ENCODE measurements at regions not wholly inside any gene's neighbourhood (a gene's known extent, or its start where the extent isn't known, plus 50 kb on each side); places are given as distances from the start of the nearest gene placed in this dataset.
"Not testable (repeated sequence)": the region's sequence is repeated elsewhere in the genome, so short reads cannot be mapped to it uniquely, and the experiment has no call there.

DNA sequence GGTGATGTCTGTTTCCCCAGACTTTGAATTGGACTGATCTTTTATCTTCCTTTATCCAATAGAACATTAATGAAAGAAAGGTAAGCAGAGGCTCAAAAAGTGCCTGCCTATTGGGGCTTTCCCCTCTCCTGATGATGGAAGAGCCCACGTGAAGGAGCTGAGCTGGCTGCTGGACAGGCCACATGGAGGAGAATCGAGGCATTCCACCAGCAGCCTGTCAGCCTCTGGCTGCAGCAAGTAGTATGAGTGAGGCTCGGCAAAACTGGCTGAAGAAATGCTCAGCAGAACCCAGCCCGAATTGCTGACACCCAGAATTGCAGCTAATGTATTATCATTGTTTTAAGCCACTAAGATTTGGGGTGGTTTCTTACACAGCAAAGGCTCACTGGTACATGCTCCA, 66.5 kb upstream of the STC2 start:
- Mint-ChIP-seq H3K4me3 (no peak overlapping the region), H3K27me3 (ENCODE audit: low read depth) (peaks cover 5% of the 10 kb centered on the region), H3K9me3 (peaks cover 23% of the 10 kb centered on the region), H3K4me1 (0 out of 2 replicates have a peak, but pooled peaks cover 3% of the 10 kb centered on the region), H3K36me3 (no peaks in the 10 kb centered on the region), H3K27ac (no peak overlapping the region)
- CTCF ChIA-PET: interaction anchor here (3.0 to 3.9 kb wide), 2 partner anchors 178 to 187 kb away, joined by 17 to 50 read pairs; no protein-coding TSS in a partner anchor
- DNase-seq (ENCODE audit: low spot score) (no peak), ATAC-seq (no peak)
- POLR2A ChIA-PET: no interaction called here
- TF ChIP-seq ZNF232 (CRISPR knock-in tag; IDR thresholded peaks at IDR 0.05) (no peak), ZBTB43 (CRISPR knock-in tag; IDR thresholded peaks at IDR 0.05) (no peak), TEAD4 (CRISPR knock-in tag; IDR thresholded peaks at IDR 0.05) (no peak)

GRCh38 chr5:173392172-173392571, 64.0 kb upstream of the STC2 start:
- peaks cover 28% of the 10 kb centered on the region for H3K9me3 Mint-ChIP-seq
- no peak for ATAC-seq

DNA sequence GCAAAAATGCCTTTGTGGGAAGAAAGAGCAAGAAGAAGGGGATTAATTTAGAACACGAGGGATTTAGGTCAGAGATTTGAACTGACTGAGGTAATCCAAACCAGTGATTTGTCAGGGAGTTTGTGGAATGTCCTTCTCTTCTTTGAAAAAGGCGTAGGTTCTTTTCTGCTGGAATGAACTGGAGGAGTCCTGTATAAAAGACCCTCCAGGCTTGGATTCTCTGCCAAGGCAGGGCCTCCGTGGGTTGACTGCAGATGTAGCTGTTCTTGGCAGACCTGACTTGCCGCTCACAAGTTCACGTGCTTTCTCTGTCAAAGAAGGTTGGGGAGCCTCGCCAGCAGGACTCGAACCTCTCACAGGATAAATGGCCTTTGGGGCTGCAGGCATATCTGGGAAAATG, 62.8 kb upstream of the STC2 start:
- ChIA-PET CTCF (no interaction called here), POLR2A (no interaction called here)
- H3K9me3 Mint-ChIP-seq: peaks cover 28% of the 10 kb centered on the region
- ATAC-seq (no peak), DNase-seq (ENCODE audit: low spot score) (no peak)
- no peaks in the 10 kb centered on the region for H3K36me3 Mint-ChIP-seq
- H3K27ac Mint-ChIP-seq: no peak overlapping the region
- TF ChIP-seq HMGA2 (CRISPR knock-in tag; IDR thresholded peaks at IDR 0.05): no peak
- no peak for TF ChIP-seq ZMAT4 (CRISPR knock-in tag; IDR thresholded peaks at IDR 0.05)
- no peak for TF ChIP-seq ATF1 (CRISPR knock-in tag; IDR thresholded peaks at IDR 0.05)
- peaks cover 5% of the 10 kb centered on the region for H3K27me3 Mint-ChIP-seq (ENCODE audit: low read depth)
- H3K4me1 Mint-ChIP-seq: 0 out of 2 replicates have a peak, but pooled peaks cover 3% of the 10 kb centered on the region
- no peak overlapping the region for H3K4me3 Mint-ChIP-seq

More at GRCh38 chr5:173392172-173392571, 64.0 kb upstream of the STC2 start:
- no peak for DNase-seq (ENCODE audit: low spot score)
- POLR2A ChIA-PET: interaction anchor here (0.6 kb wide), 1 partner anchor 293 kb away, joined by 3 read pairs; no protein-coding TSS in a partner anchor
- TF ChIP-seq ZNF317 (CRISPR knock-in tag; IDR thresholded peaks at IDR 0.05; ENCODE audit: borderline replicate concordance, low read depth): no peak
- Mint-ChIP-seq H3K4me3 (no peak overlapping the region), H3K27ac (no peak overlapping the region), H3K36me3 (no peaks in the 10 kb centered on the region), H3K27me3 (ENCODE audit: low read depth) (peaks cover 5% of the 10 kb centered on the region), H3K4me1 (0 out of 2 replicates have a peak, but pooled peaks cover 3% of the 10 kb centered on the region)
- CTCF ChIA-PET: no interaction called here

DNA sequence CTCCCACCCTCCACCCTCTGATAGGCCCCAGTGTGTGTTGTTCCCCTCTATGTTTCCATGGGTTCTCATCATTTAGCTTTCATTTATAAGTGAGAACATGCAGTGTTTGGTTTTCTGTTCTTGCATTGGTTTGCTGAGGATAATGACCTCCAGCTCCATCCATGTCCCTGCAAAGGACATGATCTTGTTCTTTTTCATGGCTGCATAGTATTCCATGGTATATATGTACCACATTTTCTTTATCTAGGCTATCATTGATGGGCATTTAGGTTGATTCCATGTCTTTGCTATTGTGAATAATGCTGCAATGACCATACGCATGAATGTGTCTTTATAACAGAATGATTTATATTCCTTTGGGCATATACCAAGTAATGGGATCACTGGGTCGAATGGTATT, 59.1 kb upstream of the STC2 start:
- H3K27ac Mint-ChIP-seq; H3K4me1 Mint-ChIP-seq; POLR2A ChIA-PET; ATAC-seq; H3K36me3 Mint-ChIP-seq; CTCF ChIA-PET; H3K4me3 Mint-ChIP-seq; H3K27me3 Mint-ChIP-seq (ENCODE audit: low read depth); DNase-seq (ENCODE audit: low spot score): not testable (repeated sequence)
- TF ChIP-seq GTF2I (CRISPR knock-in tag; conservative IDR thresholded peaks at IDR 0.05): 0 out of 2 replicates have a peak, but pooled peaks have one; percentile 25
- peaks cover 12% of the 10 kb centered on the region for H3K9me3 Mint-ChIP-seq

GRCh38 chr5:173385832-173386360, 57.7 kb upstream of the STC2 start:
- DNase-seq (ENCODE audit: low spot score): no peak
- Mint-ChIP-seq H3K4me1 (no peaks in the 10 kb centered on the region), H3K27me3 (ENCODE audit: low read depth) (peaks cover 9% of the 10 kb centered on the region), H3K36me3 (no peaks in the 10 kb centered on the region), H3K9me3 (peaks cover 5% of the 10 kb centered on the region; the same call in 1 of the 2 replicates), H3K27ac (no peak overlapping the region), H3K4me3 (no peak overlapping the region)
- no peak for ATAC-seq
- ChIA-PET CTCF (no interaction called here), POLR2A (no interaction called here)
- TF ChIP-seq, protein P1, sequence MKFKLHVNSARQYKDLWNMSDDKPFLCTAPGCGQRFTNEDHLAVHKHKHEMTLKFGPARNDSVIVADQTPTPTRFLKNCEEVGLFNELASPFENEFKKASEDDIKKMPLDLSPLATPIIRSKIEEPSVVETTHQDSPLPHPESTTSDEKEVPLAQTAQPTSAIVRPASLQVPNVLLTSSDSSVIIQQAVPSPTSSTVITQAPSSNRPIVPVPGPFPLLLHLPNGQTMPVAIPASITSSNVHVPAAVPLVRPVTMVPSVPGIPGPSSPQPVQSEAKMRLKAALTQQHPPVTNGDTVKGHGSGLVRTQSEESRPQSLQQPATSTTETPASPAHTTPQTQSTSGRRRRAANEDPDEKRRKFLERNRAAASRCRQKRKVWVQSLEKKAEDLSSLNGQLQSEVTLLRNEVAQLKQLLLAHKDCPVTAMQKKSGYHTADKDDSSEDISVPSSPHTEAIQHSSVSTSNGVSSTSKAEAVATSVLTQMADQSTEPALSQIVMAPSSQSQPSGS (CRISPR knock-in tag; IDR thresholded peaks at IDR 0.05; ENCODE audit: borderline replicate concordance, low read depth): no peak
- TF ChIP-seq E2F5 (CRISPR knock-in tag; IDR thresholded peaks at IDR 0.05) (no peak), CBFB (CRISPR knock-in tag; IDR thresholded peaks at IDR 0.05; ENCODE audit: low read depth) (no peak), ZNF317 (CRISPR knock-in tag; IDR thresholded peaks at IDR 0.05; ENCODE audit: borderline replicate concordance, low read depth) (no peak), FOXP1 (CRISPR knock-in tag; IDR thresholded peaks at IDR 0.05; ENCODE audit: borderline replicate concordance) (no peak), TCF7 (CRISPR knock-in tag; IDR thresholded peaks at IDR 0.05; ENCODE audit: low read depth) (no peak), ZNF416 (CRISPR knock-in tag; IDR thresholded peaks at IDR 0.05) (no peak), ZMAT4 (CRISPR knock-in tag; IDR thresholded peaks at IDR 0.05) (no peak)
- TF ChIP-seq, protein P2, sequence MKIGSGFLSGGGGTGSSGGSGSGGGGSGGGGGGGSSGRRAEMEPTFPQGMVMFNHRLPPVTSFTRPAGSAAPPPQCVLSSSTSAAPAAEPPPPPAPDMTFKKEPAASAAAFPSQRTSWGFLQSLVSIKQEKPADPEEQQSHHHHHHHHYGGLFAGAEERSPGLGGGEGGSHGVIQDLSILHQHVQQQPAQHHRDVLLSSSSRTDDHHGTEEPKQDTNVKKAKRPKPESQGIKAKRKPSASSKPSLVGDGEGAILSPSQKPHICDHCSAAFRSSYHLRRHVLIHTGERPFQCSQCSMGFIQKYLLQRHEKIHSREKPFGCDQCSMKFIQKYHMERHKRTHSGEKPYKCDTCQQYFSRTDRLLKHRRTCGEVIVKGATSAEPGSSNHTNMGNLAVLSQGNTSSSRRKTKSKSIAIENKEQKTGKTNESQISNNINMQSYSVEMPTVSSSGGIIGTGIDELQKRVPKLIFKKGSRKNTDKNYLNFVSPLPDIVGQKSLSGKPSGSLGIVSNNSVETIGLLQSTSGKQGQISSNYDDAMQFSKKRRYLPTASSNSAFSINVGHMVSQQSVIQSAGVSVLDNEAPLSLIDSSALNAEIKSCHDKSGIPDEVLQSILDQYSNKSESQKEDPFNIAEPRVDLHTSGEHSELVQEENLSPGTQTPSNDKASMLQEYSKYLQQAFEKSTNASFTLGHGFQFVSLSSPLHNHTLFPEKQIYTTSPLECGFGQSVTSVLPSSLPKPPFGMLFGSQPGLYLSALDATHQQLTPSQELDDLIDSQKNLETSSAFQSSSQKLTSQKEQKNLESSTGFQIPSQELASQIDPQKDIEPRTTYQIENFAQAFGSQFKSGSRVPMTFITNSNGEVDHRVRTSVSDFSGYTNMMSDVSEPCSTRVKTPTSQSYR (CRISPR knock-in tag; IDR thresholded peaks at IDR 0.05): no peak
- TF ChIP-seq, protein P3, sequence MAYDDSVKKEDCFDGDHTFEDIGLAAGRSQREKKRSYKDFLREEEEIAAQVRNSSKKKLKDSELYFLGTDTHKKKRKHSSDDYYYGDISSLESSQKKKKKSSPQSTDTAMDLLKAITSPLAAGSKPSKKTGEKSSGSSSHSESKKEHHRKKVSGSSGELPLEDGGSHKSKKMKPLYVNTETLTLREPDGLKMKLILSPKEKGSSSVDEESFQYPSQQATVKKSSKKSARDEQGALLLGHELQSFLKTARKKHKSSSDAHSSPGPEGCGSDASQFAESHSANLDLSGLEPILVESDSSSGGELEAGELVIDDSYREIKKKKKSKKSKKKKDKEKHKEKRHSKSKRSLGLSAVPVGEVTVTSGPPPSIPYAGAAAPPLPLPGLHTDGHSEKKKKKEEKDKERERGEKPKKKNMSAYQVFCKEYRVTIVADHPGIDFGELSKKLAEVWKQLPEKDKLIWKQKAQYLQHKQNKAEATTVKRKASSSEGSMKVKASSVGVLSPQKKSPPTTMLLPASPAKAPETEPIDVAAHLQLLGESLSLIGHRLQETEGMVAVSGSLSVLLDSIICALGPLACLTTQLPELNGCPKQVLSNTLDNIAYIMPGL (CRISPR knock-in tag; IDR thresholded peaks at IDR 0.05): no peak

All from WTC11 (cell line).